ENCODE measurements at regions not wholly inside any gene's neighbourhood (a gene's known extent, or its start where the extent isn't known, plus 50 kb on each side); places are given as distances from the start of the nearest gene placed in this dataset.

DNA sequence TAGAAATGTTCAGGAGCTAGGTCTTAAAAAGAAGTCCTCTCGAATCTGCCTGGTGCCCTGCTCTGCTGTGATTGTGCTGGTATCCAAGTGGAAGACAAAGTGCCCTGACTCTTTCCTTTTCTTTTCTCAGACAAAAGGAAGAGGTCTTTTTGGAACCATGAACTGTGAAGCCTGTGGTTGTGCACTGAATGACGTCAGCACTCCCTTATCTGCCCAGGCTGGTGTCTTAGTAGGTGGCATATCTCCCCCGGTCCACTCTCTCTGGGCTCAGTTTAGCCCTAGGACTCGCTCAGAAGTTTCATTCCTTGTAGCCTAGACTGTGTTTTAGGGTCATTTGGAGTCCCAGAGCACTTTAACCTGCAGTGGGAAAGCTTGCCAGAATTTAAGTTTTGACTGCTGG lies 400.3 kb upstream of the CT83 start (continued):
- TF ChIP-seq GTF2F1 (IDR thresholded peaks at IDR 0.05; ENCODE audit: borderline replicate concordance, low read depth, low read length) (no peak), TBP (IDR thresholded peaks at IDR 0.05; ENCODE audit: low read depth, low read length) (no peak), CBX5 (IDR thresholded peaks at IDR 0.05; ENCODE audit: low read depth, low read length) (no peak), CREB1 (IDR thresholded peaks at IDR 0.05) (no peak), CHD1 (IDR thresholded peaks at IDR 0.05; ENCODE audit: low read depth, low read length) (no peak)

Measured in H1 (cell line).